ENCODE measurements at regions not wholly inside any gene's neighbourhood (a gene's known extent, or its start where the extent isn't known, plus 50 kb on each side); places are given as distances from the start of the nearest gene placed in this dataset.
A peak's percentile ranks its signal among the peaks of the same experiment; 100 is the strongest.
"Not testable (repeated sequence)": the region's sequence is repeated elsewhere in the genome, so short reads cannot be mapped to it uniquely, and the experiment has no call there.

GRCh38 chr1:169042377-169042776 lies 64.1 kb upstream of the ATP1B1 start:
- DNase-seq (ENCODE audit: insufficient read length, low spot score) = no peak
- TF ChIP-seq PAX5 (IDR thresholded peaks at IDR 0.05; ENCODE audit: insufficient read depth, low read length, severe bottlenecking) (no peak), TAF1 (IDR thresholded peaks at IDR 0.05; ENCODE audit: low read depth, low read length) (no peak), POU2F2 (IDR thresholded peaks at IDR 0.05; ENCODE audit: low read depth, low read length) (no peak), POLR2A (IDR thresholded peaks at IDR 0.05; ENCODE audit: low read depth, low read length) (no peak), SPI1 (IDR thresholded peaks at IDR 0.05; ENCODE audit: low read depth, low read length) (no peak), POLR2AphosphoS5 (IDR thresholded peaks at IDR 0.05; ENCODE audit: low read depth, low read length) (no peak)
- no peak for FAIRE-seq

GRCh38 chr1:169043823-169044222 lies 62.7 kb upstream of the ATP1B1 start:
- no peak for TF ChIP-seq POLR2AphosphoS5 (IDR thresholded peaks at IDR 0.05; ENCODE audit: low read depth, low read length)
- TF ChIP-seq POU2F2 (IDR thresholded peaks at IDR 0.05; ENCODE audit: low read depth, low read length) = no peak
- TF ChIP-seq POLR2A (IDR thresholded peaks at IDR 0.05; ENCODE audit: low read depth, low read length) = no peak
- TF ChIP-seq PAX5 (IDR thresholded peaks at IDR 0.05; ENCODE audit: insufficient read depth, low read length, severe bottlenecking) = no peak
- no peak for TF ChIP-seq SPI1 (IDR thresholded peaks at IDR 0.05; ENCODE audit: low read depth, low read length)
- TF ChIP-seq TAF1 (IDR thresholded peaks at IDR 0.05; ENCODE audit: low read depth, low read length) = no peak
- DNase-seq (ENCODE audit: insufficient read length, low spot score) = no peak
- peak; percentile 41 for FAIRE-seq

GRCh38 chr1:169044296-169044695 lies 62.2 kb upstream of the ATP1B1 start:
- TF ChIP-seq POLR2AphosphoS5 (IDR thresholded peaks at IDR 0.05; ENCODE audit: low read depth, low read length) = no peak
- peak; percentile 96 for TF ChIP-seq SPI1 (IDR thresholded peaks at IDR 0.05; ENCODE audit: low read depth, low read length)
- FAIRE-seq (peak; percentile 92), DNase-seq (ENCODE audit: insufficient read length, low spot score) (no peak)

DNA sequence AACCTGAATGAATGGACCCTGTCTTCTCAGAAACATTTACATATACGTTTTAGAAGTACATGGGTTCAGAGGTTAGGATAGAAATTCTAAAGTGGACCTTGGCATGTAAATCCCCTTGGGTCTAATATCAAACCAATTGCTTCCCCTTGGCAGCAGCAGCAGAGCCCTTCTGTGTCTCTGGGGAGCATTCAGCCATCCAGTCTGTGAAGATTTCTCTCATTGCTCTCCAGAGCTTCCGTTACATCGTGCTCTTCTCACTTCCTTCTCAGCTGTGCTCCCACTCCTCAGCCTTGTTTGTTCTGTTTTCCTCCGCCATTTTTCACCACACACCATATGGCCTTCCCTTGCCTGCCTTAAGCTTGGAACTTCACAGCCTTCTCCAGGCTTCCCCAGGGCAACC lies 61.5 kb upstream of the ATP1B1 start:
- DNase-seq (ENCODE audit: insufficient read length, low spot score) (no peak), FAIRE-seq (peak; percentile 82)
- TF ChIP-seq TAF1 (IDR thresholded peaks at IDR 0.05; ENCODE audit: low read depth, low read length) (no peak), SPI1 (IDR thresholded peaks at IDR 0.05; ENCODE audit: low read depth, low read length) (peak; percentile 73), POU2F2 (IDR thresholded peaks at IDR 0.05; ENCODE audit: low read depth, low read length) (no peak)

DNA sequence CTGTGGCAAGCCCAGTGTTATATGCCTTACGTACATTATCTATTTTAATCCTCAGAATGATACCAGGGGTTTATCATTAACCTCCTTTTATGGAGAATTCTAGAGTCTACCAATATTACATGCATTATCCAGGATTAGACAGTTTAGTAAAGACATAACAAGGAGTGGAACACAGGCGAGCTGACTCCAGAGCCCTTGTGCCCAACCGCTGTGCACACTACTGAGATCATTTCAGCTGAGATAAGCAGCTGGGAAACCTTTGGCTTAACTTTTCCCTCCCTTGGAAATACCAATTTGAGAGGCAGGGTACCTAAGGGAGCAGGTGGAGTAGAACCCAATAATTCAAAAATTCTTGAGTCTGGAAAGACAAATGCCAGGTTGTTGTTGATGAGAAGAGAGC lies 59.8 kb upstream of the ATP1B1 start:
- DNase-seq (ENCODE audit: insufficient read length, low spot score) = no peak
- no peak for TF ChIP-seq POLR2AphosphoS5 (IDR thresholded peaks at IDR 0.05; ENCODE audit: low read depth, low read length)
- TF ChIP-seq POU2F2 (IDR thresholded peaks at IDR 0.05; ENCODE audit: low read depth, low read length) = no peak
- no peak for TF ChIP-seq TAF1 (IDR thresholded peaks at IDR 0.05; ENCODE audit: low read depth, low read length)
- TF ChIP-seq POLR2A (IDR thresholded peaks at IDR 0.05; ENCODE audit: low read depth, low read length) = no peak
- TF ChIP-seq SPI1 (IDR thresholded peaks at IDR 0.05; ENCODE audit: low read depth, low read length) = no peak
- TF ChIP-seq PAX5 (IDR thresholded peaks at IDR 0.05; ENCODE audit: insufficient read depth, low read length, severe bottlenecking) = no peak
- no peak for FAIRE-seq

DNA sequence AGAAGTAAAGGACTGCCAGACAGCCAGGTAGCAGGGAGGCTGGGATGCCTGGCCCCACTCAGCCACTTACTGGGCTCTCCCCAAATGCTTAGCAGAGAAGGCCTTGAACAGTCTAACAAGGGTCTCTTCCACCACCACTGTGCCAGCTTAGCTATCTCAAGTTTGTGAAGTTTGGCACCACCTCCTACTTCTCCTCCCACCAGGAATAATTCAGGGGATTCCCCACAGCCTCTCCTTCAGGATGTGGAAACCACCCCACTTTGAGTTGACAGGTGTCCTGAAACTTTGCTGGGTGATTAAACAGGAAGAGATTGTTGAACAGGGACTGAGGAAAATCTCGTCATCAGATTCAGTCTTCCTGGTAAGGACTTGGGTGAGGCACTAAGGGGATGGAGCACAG lies 59.4 kb upstream of the ATP1B1 start:
- TF ChIP-seq POLR2AphosphoS5 (IDR thresholded peaks at IDR 0.05; ENCODE audit: low read depth, low read length) (no peak), POLR2A (IDR thresholded peaks at IDR 0.05; ENCODE audit: low read depth, low read length) (no peak), POU2F2 (IDR thresholded peaks at IDR 0.05; ENCODE audit: low read depth, low read length) (no peak), PAX5 (IDR thresholded peaks at IDR 0.05; ENCODE audit: insufficient read depth, low read length, severe bottlenecking) (no peak), TAF1 (IDR thresholded peaks at IDR 0.05; ENCODE audit: low read depth, low read length) (no peak), SPI1 (IDR thresholded peaks at IDR 0.05; ENCODE audit: low read depth, low read length) (no peak)
- DNase-seq (ENCODE audit: insufficient read length, low spot score) = no peak
- peak; percentile 68 for FAIRE-seq

- peak; percentile 52 for FAIRE-seq
- DNase-seq (ENCODE audit: insufficient read length, low spot score) = no peak
- TF ChIP-seq SPI1 (IDR thresholded peaks at IDR 0.05; ENCODE audit: low read depth, low read length) (no peak), PAX5 (IDR thresholded peaks at IDR 0.05; ENCODE audit: insufficient read depth, low read length, severe bottlenecking) (no peak), POU2F2 (IDR thresholded peaks at IDR 0.05; ENCODE audit: low read depth, low read length) (no peak)
Observed at GRCh38 chr1:169048043-169048442, 58.4 kb upstream of the ATP1B1 start.

DNA sequence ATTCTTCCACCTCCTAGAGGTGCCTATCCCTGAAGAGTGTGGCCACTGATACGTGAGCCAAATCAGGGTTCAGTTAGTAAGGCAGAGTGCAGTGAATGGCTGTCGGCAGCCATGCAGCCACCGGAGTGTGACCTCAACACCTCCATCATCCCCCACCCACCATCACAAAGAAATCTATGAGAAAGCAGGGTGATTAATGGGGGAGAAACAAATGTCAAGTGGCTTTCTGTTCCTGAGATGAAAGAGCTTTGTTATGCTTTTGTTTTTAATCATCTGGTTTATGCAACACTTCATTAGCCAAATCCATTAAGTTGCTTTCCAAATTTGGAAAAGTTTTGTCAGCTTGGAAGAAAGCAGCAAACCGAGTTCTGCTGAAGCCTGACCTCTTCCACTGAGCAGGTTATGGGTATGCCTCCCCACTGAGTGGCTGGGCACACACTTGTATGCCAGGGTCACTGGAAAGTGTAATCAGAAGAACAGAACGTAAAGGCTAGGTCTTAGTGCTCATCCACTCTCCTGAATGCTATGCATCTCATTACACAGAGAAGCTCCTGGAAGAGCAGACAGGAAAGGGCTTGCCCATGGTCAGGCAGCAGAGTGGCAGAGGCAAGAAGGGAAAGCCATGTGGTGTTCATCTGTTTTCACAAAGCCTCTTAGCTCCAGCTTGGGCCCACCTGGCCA lies 57.1 kb upstream of the ATP1B1 start:
- FAIRE-seq (no peak), DNase-seq (ENCODE audit: insufficient read length, low spot score) (no peak)
- peak; percentile 84 for TF ChIP-seq PAX5 (IDR thresholded peaks at IDR 0.05; ENCODE audit: insufficient read depth, low read length, severe bottlenecking)
- TF ChIP-seq POLR2A (IDR thresholded peaks at IDR 0.05; ENCODE audit: low read depth, low read length) = no peak

DNA sequence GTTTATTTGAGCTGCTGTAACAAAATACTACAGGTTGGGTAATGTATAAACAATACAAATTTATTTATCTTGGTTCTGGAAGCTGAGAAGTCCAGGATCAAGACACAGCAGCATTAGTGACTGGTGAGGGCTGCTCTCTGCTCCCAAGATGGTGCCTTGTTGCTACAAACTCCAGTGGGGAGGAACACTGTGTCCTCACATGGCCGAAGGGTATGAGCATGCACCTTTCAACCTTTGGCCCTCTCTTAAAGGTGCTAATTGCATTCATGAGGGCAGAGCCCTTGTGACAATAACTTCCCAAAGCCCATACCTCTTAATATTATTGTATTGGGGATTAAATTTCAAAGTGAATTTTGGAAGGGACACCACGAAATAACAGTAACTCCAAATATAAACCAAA lies 55.3 kb upstream of the ATP1B1 start:
- FAIRE-seq (no peak), DNase-seq (ENCODE audit: insufficient read length, low spot score) (no peak)
- no peak for TF ChIP-seq TAF1 (IDR thresholded peaks at IDR 0.05; ENCODE audit: low read depth, low read length)
- TF ChIP-seq POU2F2 (IDR thresholded peaks at IDR 0.05; ENCODE audit: low read depth, low read length) = no peak
- no peak for TF ChIP-seq SPI1 (IDR thresholded peaks at IDR 0.05; ENCODE audit: low read depth, low read length)
- TF ChIP-seq POLR2A (IDR thresholded peaks at IDR 0.05; ENCODE audit: low read depth, low read length) = no peak
- TF ChIP-seq POLR2AphosphoS5 (IDR thresholded peaks at IDR 0.05; ENCODE audit: low read depth, low read length) = no peak
- no peak for TF ChIP-seq PAX5 (IDR thresholded peaks at IDR 0.05; ENCODE audit: insufficient read depth, low read length, severe bottlenecking)

DNA sequence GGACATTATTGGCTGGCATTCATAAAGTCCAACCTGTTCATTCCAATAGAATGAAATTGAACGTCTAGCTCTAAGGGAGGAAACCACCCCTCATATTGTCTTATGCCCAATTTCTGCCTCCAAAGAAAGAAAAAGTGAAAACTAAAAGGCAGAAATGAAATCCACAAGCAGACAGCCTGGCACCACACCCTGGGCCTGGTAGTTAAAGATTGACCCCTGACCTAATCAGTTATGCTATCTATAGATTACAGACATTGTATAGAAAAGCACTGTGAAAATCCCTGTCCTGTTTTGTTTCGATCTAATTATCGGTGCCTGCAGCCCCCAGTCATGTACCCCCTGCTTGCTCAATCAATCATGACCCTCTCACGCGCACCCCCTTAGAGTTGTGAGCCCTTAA lies 54.3 kb upstream of the ATP1B1 start:
- DNase-seq (ENCODE audit: insufficient read length, low spot score); FAIRE-seq: not testable (repeated sequence)

DNA sequence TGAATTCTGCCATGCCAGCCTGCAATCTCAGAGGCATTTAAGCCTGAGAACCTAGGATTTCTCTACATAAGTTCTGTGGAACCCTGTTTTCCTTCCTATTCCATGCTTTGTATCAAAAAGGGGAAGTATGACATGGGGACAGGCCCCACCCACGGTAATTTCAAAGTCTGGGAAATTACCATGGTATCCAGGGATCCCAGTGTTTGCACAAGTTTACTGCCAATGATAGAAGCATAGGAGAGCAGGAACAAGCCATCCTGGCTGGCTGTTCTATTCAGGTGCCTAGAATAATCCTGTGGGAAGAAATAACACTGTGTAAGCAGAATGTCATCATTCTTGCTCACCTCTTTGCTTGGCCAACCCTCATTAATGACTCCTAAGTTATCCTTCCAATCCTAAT lies 53.8 kb upstream of the ATP1B1 start:
- TF ChIP-seq POLR2A (IDR thresholded peaks at IDR 0.05; ENCODE audit: low read depth, low read length) = no peak
- TF ChIP-seq POU2F2 (IDR thresholded peaks at IDR 0.05; ENCODE audit: low read depth, low read length) = no peak
- TF ChIP-seq SPI1 (IDR thresholded peaks at IDR 0.05; ENCODE audit: low read depth, low read length) = no peak
- no peak for TF ChIP-seq TAF1 (IDR thresholded peaks at IDR 0.05; ENCODE audit: low read depth, low read length)
- TF ChIP-seq PAX5 (IDR thresholded peaks at IDR 0.05; ENCODE audit: insufficient read depth, low read length, severe bottlenecking) = no peak
- no peak for TF ChIP-seq POLR2AphosphoS5 (IDR thresholded peaks at IDR 0.05; ENCODE audit: low read depth, low read length)
- DNase-seq (ENCODE audit: insufficient read length, low spot score) (no peak), FAIRE-seq (no peak)
